ENCODE measurements at regions not wholly inside any gene's neighbourhood (a gene's known extent, or its start where the extent isn't known, plus 50 kb on each side); places are given as distances from the start of the nearest gene placed in this dataset.

- DNase-seq (ENCODE audit: low read depth, low spot score), result no peak
Observed at GRCh38 chr10:128316121-128316726, 190.0 kb upstream of the MKI67 start.

- no peak for DNase-seq (ENCODE audit: low read depth, low spot score)
Observed at GRCh38 chr10:128316925-128317324, 190.7 kb upstream of the MKI67 start.

- DNase-seq (ENCODE audit: low read depth, low spot score), result no peak
Observed at GRCh38 chr10:128318366-128318765, 192.1 kb upstream of the MKI67 start.

GRCh38 chr10:128318913-128319312 lies 192.7 kb upstream of the MKI67 start:
- no peak for DNase-seq (ENCODE audit: low read depth, low spot score)

GRCh38 chr10:128322106-128322505 lies 195.9 kb upstream of the MKI67 start:
- no peak for DNase-seq (ENCODE audit: low read depth, low spot score)

GRCh38 chr10:128322950-128323349 lies 196.7 kb upstream of the MKI67 start:
- no peak for DNase-seq (ENCODE audit: low read depth, low spot score)

GRCh38 chr10:128324058-128324827 lies 198.0 kb upstream of the MKI67 start:
- DNase-seq (ENCODE audit: low read depth, low spot score), result no peak

- DNase-seq (ENCODE audit: low read depth, low spot score), result no peak
Observed at GRCh38 chr10:128325788-128326187, 199.6 kb upstream of the MKI67 start.

- no peak for DNase-seq (ENCODE audit: low read depth, low spot score)
Observed at GRCh38 chr10:128326251-128326650, 200.0 kb upstream of the MKI67 start.

GRCh38 chr10:128326851-128327250 lies 200.6 kb upstream of the MKI67 start:
- DNase-seq (ENCODE audit: low read depth, low spot score), result no peak

GRCh38 chr10:128336401-128336800 lies 210.2 kb upstream of the MKI67 start:
- no peak for DNase-seq (ENCODE audit: low read depth, low spot score)

GRCh38 chr10:128337860-128338378 lies 211.7 kb upstream of the MKI67 start:
- no peak for DNase-seq (ENCODE audit: low read depth, low spot score)

GRCh38 chr10:128338951-128339350 lies 212.7 kb upstream of the MKI67 start:
- no peak for DNase-seq (ENCODE audit: low read depth, low spot score)

- no peak for DNase-seq (ENCODE audit: low read depth, low spot score)
Observed at GRCh38 chr10:128339753-128340152, 213.5 kb upstream of the MKI67 start.

GRCh38 chr10:128345353-128345752 lies 219.1 kb upstream of the MKI67 start:
- no peak for DNase-seq (ENCODE audit: low read depth, low spot score)

- DNase-seq (ENCODE audit: low read depth, low spot score), result no peak
Observed at GRCh38 chr10:128360783-128361182, 234.6 kb upstream of the MKI67 start.

GRCh38 chr10:128361487-128361886 lies 235.3 kb upstream of the MKI67 start:
- DNase-seq (ENCODE audit: low read depth, low spot score), result no peak

GRCh38 chr10:128362514-128362913 lies 236.3 kb upstream of the MKI67 start:
- DNase-seq (ENCODE audit: low read depth, low spot score), result no peak

GRCh38 chr10:128364631-128365030 lies 238.4 kb upstream of the MKI67 start:
- DNase-seq (ENCODE audit: low read depth, low spot score), result no peak

- no peak for DNase-seq (ENCODE audit: low read depth, low spot score)
Observed at GRCh38 chr10:128365156-128365725, 239.0 kb upstream of the MKI67 start.

- DNase-seq (ENCODE audit: low read depth, low spot score), result no peak
Observed at GRCh38 chr10:128367807-128368206, 241.6 kb upstream of the MKI67 start.

- DNase-seq (ENCODE audit: low read depth, low spot score), result no peak
Observed at GRCh38 chr10:128369101-128369650, 243.0 kb upstream of the MKI67 start.

Data from activated CD4-positive, CD25-positive, alpha-beta regulatory T cell treated with anti-CD3 and anti-CD28 coated beads, Interleukin-2, amount 50 U/mL, for 16 hours (primary cell).